ENCODE measurements at regions not wholly inside any gene's neighbourhood (a gene's known extent, or its start where the extent isn't known, plus 50 kb on each side); places are given as distances from the start of the nearest gene placed in this dataset.

GRCh38 chr16:13307255-13307654 is 405.9 kb downstream of the SHISA9 start:
- no peak for TF ChIP-seq CTCF (IDR thresholded peaks at IDR 0.05)
- no peak for TF ChIP-seq POLR2AphosphoS5 (IDR thresholded peaks at IDR 0.05)
- TF ChIP-seq POLR2A (IDR thresholded peaks at IDR 0.05), result no peak

All from stomach (tissue), 4 donors.